ENCODE measurements at regions not wholly inside any gene's neighbourhood (a gene's known extent, or its start where the extent isn't known, plus 50 kb on each side); places are given as distances from the start of the nearest gene placed in this dataset.
"Not testable (repeated sequence)": the region's sequence is repeated elsewhere in the genome, so short reads cannot be mapped to it uniquely, and the experiment has no call there.

- DNase-seq = no peak
Observed at GRCh38 chr9:82761027-82761426, 301.9 kb downstream of the RASEF start.

GRCh38 chr9:82761956-82762355 lies 301.0 kb downstream of the RASEF start:
- DNase-seq = no peak

- DNase-seq = no peak
Observed at GRCh38 chr9:82763656-82764055, 299.3 kb downstream of the RASEF start.

GRCh38 chr9:82764061-82764668 lies 298.8 kb downstream of the RASEF start:
- DNase-seq = peak; percentile 26

- not testable (repeated sequence) for DNase-seq
Observed at GRCh38 chr9:82774707-82775231, 288.2 kb downstream of the RASEF start.

GRCh38 chr9:82776508-82776907 lies 286.4 kb downstream of the RASEF start:
- DNase-seq = no peak

- DNase-seq = no peak
Observed at GRCh38 chr9:82777366-82777765, 285.6 kb downstream of the RASEF start.

- DNase-seq = not testable (repeated sequence)
Observed at GRCh38 chr9:82778923-82779322, 284.0 kb downstream of the RASEF start.

- DNase-seq = no peak
Observed at GRCh38 chr9:82780017-82780416, 282.9 kb downstream of the RASEF start.

- no peak for DNase-seq
Observed at GRCh38 chr9:82781921-82782392, 281.0 kb downstream of the RASEF start.

GRCh38 chr9:82783045-82783444 lies 279.9 kb downstream of the RASEF start:
- no peak for DNase-seq

- DNase-seq = no peak
Observed at GRCh38 chr9:82784589-82784988, 278.4 kb downstream of the RASEF start.

- no peak for DNase-seq
Observed at GRCh38 chr9:82789155-82789824, 273.7 kb downstream of the RASEF start.

GRCh38 chr9:82790875-82791274 lies 272.1 kb downstream of the RASEF start:
- DNase-seq = peak; percentile 37

GRCh38 chr9:82791692-82792091 lies 271.2 kb downstream of the RASEF start:
- DNase-seq = peak; percentile 17

- no peak for DNase-seq
Observed at GRCh38 chr9:82797534-82797933, 265.4 kb downstream of the RASEF start.

GRCh38 chr9:82799286-82799685 lies 263.7 kb downstream of the RASEF start:
- DNase-seq = no peak

- DNase-seq = no peak
Observed at GRCh38 chr9:82805027-82805426, 257.9 kb downstream of the RASEF start.

GRCh38 chr9:82808478-82808877 lies 254.5 kb downstream of the RASEF start:
- no peak for DNase-seq

- DNase-seq = no peak
Observed at GRCh38 chr9:82810915-82811314, 252.0 kb downstream of the RASEF start.

GRCh38 chr9:82819260-82819659 lies 243.7 kb downstream of the RASEF start:
- no peak for DNase-seq

- DNase-seq = peak; percentile 12
Observed at GRCh38 chr9:82820186-82820585, 242.8 kb downstream of the RASEF start.

- DNase-seq = no peak
Observed at GRCh38 chr9:82829818-82830217, 233.1 kb downstream of the RASEF start.

- DNase-seq = no peak
Observed at GRCh38 chr9:82865524-82865923, 197.4 kb downstream of the RASEF start.
